ENCODE measurements at regions not wholly inside any gene's neighbourhood (a gene's known extent, or its start where the extent isn't known, plus 50 kb on each side); places are given as distances from the start of the nearest gene placed in this dataset.
"Not testable (repeated sequence)": the region's sequence is repeated elsewhere in the genome, so short reads cannot be mapped to it uniquely, and the experiment has no call there.

DNA sequence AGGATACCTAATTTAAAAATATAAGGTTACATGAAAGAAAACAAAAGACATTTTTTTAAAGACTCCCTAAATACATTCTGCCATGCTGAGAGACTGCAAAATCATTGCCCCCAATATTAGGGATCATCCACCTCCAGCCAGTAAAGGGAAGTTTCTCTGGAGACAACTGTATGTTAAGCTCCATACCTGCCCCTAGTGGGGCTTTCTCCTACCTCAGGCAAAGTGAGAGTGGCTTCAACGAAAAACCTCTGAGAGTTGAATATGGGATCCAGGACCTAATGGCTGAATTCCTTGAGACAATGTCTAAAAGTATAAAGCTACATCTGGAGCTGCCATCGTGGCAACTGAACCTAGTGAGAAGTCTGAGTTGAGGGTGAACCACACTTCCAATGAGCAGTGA lies 248.1 kb upstream of the FIGN start:
- Histone ChIP-seq H3K27ac (no peak overlapping the region), H3K4me3 (no peak overlapping the region)
- no peak for DNase-seq (ENCODE audit: low spot score)
- TF ChIP-seq CTCF (IDR thresholded peaks at IDR 0.05) = no peak

GRCh38 chr2:163982938-163983337 lies 247.1 kb upstream of the FIGN start:
- DNase-seq (ENCODE audit: low spot score) = no peak
- Histone ChIP-seq H3K27ac (no peak overlapping the region), H3K4me3 (no peak overlapping the region)
- TF ChIP-seq CTCF (IDR thresholded peaks at IDR 0.05) = no peak

DNA sequence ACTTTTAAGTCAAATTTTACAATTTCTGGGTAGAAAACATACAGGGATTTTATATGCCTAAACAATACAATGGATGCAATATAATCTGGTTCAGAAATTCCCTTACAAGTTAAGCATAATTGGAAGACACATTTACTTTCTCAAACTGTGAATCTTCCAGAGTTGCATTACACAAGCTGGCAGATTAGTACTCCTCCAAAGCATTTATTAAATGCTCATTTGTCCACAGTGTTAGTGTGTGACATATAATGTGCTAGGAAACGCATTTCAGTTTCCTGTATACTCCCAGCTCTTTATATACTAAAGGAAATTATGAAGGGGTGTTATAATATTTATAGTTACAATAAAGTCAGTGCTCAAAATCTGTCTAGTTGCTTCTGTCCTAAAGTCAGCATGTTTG lies 239.0 kb upstream of the FIGN start:
- no peak for TF ChIP-seq CTCF (IDR thresholded peaks at IDR 0.05)
- H3K27ac ChIP-seq = no peak overlapping the region
- no peak for DNase-seq (ENCODE audit: low spot score)
- H3K4me3 ChIP-seq = no peak overlapping the region

DNA sequence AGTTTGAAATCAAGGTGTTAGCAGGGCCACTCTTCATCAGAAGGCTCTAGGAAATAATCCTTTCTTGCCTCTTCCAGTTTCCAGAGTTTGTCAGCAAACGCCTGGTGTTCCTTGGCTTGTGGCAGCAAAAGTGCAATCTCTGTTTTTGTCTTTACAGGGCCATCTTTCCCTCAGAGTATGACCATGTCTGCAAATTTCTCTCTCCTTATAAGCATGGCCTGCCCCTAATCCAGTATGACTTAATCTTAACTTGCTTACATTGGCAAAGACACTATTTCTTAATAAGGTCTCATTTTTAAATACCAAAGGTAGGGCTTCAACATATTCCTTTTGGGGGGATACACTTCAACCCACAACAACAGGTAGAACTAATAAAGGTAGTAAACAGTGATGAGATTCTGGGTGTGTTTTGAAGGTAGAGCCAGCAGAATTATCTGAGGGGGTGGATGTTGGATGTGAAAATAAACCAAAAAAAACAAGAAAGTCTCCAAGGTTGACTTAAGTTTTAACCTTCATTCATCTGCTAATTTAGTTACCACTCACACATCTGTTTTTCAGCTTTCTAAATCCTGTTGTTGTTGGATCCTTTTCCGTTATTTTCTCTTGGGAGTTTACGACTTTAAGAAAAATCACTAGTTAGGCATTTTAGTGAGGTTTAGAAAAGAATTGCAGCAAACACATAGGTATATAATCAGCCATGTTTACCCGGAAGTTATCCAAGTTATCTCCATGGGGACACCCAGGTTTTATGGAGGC lies 234.4 kb upstream of the FIGN start:
- DNase-seq (ENCODE audit: low spot score) = no peak
- H3K4me3 ChIP-seq = no peak overlapping the region
- no peak for TF ChIP-seq CTCF (IDR thresholded peaks at IDR 0.05)
- no peak overlapping the region for H3K27ac ChIP-seq

- not testable (repeated sequence) for H3K27ac ChIP-seq; H3K4me3 ChIP-seq; DNase-seq (ENCODE audit: low spot score)
Measured at GRCh38 chr2:163964278-163964677, 228.5 kb upstream of the FIGN start.

DNA sequence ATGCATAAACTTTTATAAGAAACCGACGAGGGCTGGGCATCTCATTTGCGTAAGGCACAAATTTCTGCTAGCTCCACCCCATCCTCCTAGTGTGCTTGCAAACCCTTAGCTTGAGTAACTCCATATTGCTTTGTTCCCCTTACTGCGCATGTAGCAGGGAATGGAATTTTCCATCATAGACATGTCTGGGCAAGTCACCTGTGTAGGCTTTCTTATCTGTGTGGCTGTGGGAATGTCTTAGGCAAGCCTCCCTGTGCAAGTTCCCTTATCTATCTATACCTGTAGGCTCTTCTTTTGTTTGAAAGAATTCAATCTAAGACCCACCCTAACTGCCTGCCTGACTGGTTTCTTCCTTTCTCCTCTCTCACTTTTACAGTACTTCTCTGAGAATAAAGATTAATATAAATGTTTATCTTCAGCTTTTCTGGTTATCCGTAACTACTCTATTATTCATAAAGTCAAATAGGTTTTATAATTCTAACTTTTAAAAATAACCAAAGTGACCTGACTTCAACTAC lies 217.6 kb upstream of the FIGN start:
- no peak overlapping the region for H3K27ac ChIP-seq
- TF ChIP-seq CTCF (IDR thresholded peaks at IDR 0.05) = no peak
- no peak for DNase-seq (ENCODE audit: low spot score)
- no peak overlapping the region for H3K4me3 ChIP-seq

DNA sequence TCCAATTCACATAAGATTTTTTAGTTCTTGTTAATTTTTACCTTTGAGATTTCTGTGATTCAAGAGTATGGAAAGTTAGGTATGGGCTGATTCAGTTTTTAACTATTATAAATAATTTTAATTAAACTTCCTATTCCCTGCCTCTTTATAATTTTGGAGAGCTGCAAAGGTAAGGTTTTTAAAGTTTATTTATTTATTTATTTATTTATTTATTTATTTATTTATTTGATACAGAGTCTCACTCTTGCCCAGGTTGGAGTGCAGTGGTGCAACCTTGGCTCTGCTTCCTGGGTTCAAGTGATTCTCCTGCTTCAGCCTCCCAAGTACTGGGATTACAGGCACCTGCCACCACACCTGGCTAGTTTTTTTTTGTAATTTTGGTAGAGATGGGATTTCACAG lies 215.5 kb upstream of the FIGN start:
- H3K4me3 ChIP-seq = no peak overlapping the region
- H3K27ac ChIP-seq = no peak overlapping the region
- no peak for TF ChIP-seq CTCF (IDR thresholded peaks at IDR 0.05)
- no peak for DNase-seq (ENCODE audit: low spot score)

Measured in coronary artery (tissue), 2 donors.